ENCODE measurements at regions not wholly inside any gene's neighbourhood (a gene's known extent, or its start where the extent isn't known, plus 50 kb on each side); places are given as distances from the start of the nearest gene placed in this dataset.

DNA sequence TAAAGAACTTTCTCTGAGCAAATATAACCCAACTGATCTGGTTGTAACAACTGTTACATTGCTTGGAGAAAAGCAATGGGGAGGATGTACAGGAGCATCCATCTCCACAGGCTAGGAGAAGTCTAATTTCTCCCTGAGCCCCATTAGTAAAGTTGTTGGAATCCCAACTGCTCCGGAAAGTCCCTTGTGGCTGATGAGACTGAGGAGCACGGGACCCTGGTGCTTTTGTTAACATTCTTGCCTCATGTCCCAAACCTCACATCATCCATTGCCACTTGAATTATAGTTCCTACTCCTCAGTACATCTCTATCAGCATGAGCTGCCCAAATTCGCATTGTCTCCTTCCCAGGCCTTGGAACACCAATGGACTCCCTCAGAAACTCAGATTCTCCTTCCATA lies 260.6 kb upstream of the BMP2 start:
- no peaks in the 10 kb centered on the region for H3K9me3 ChIP-seq
- H2AFZ ChIP-seq (ENCODE audit: low read depth): no peak overlapping the region
- no peak overlapping the region for H3K27ac ChIP-seq (ENCODE audit: low read depth in 2 of 2, low read length in 1 of 2)
- H3F3A ChIP-seq (replicated peaks; ENCODE audit: insufficient read depth): no peaks in the 10 kb centered on the region
- H3K9me2 ChIP-seq: no peaks in the 10 kb centered on the region
- no peak overlapping the region for H3K4me3 ChIP-seq (ENCODE audit: low read depth in 2 of 2, low read length in 1 of 2)
- H3K27me3 ChIP-seq (ENCODE audit: insufficient read depth): no peaks in the 10 kb centered on the region
- H3K79me2 ChIP-seq (ENCODE audit: insufficient read depth): no peaks in the 10 kb centered on the region
- no peak overlapping the region for H3K9ac ChIP-seq
- no peak for DNase-seq
- no peak for TF ChIP-seq CHD2 (IDR thresholded peaks at IDR 0.05; ENCODE audit: low read length, partially characterized antibody)
- no peaks in the 10 kb centered on the region for H3K36me3 ChIP-seq (replicated peaks in 1 of 2; ENCODE audit: control insufficient read depth in 1 of 2, insufficient read depth in 2 of 2, low read length in 1 of 2)
- H4K20me1 ChIP-seq (ENCODE audit: insufficient read depth): no peaks in the 10 kb centered on the region
- no peak overlapping the region for H3K4me2 ChIP-seq
- ChIA-PET CTCF (no interaction called here), POLR2A (no interaction called here)
- WGBS (ENCODE audit: low lambda C conversion rate): 10% methylated on average over 3 of the region's 3 CpGs
- H3K4me1 ChIP-seq (ENCODE audit: control insufficient read depth in 1 of 2, insufficient read depth in 2 of 2, low read depth in 1 of 2, low read length in 1 of 2): no peaks in the 10 kb centered on the region

DNA sequence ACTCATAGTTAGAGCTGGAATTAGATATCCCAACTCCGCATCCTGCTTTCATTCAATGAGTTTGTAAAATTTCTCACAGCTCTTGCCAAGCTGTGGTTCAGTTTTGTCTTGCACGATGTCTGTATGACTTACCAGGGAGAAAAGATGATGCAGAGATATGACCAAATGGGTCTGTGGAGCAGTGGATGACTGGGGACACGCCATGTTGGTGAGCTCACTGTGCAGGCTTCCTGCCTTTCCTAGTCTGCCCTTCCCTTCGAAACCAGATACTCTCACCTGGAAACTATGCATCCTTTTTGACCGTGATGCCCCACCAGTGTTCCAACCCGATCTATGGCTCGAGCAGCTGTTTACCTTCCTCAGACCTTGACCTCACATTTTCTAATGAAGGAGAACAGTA lies 262.7 kb upstream of the BMP2 start:
- no peaks in the 10 kb centered on the region for H3K27me3 ChIP-seq (ENCODE audit: insufficient read depth)
- POLR2A ChIA-PET: no interaction called here
- H3K36me3 ChIP-seq (replicated peaks in 1 of 2; ENCODE audit: control insufficient read depth in 1 of 2, insufficient read depth in 2 of 2, low read length in 1 of 2): no peaks in the 10 kb centered on the region
- no peaks in the 10 kb centered on the region for H3K79me2 ChIP-seq (ENCODE audit: insufficient read depth)
- H4K20me1 ChIP-seq (ENCODE audit: insufficient read depth): no peaks in the 10 kb centered on the region
- no peaks in the 10 kb centered on the region for H3K9me2 ChIP-seq
- CTCF ChIA-PET: no interaction called here
- WGBS (ENCODE audit: low lambda C conversion rate): 15% methylated on average over 7 of the region's 7 CpGs
- H3K9me3 ChIP-seq: no peaks in the 10 kb centered on the region
- no peak overlapping the region for H2AFZ ChIP-seq (ENCODE audit: low read depth)
- no peak for TF ChIP-seq MAX (IDR thresholded peaks at IDR 0.05; ENCODE audit: low read depth)
- TF ChIP-seq SIN3A (IDR thresholded peaks at IDR 0.05; ENCODE audit: borderline replicate concordance, low read depth, low read length): no peak
- no peak for TF ChIP-seq MXI1 (IDR thresholded peaks at IDR 0.05; ENCODE audit: low read depth, low read length)
- TF ChIP-seq SMC3 (IDR thresholded peaks at IDR 0.05; ENCODE audit: low read depth, low read length): no peak
- no peak for TF ChIP-seq POLR2AphosphoS5 (IDR thresholded peaks at IDR 0.05; ENCODE audit: low read depth, low read length)
- DNase-seq: no peak
- no peaks in the 10 kb centered on the region for H3F3A ChIP-seq (replicated peaks; ENCODE audit: insufficient read depth)
- H3K4me2 ChIP-seq: no peak overlapping the region
- no peak overlapping the region for H3K27ac ChIP-seq (ENCODE audit: low read depth in 2 of 2, low read length in 1 of 2)
- no peak overlapping the region for H3K4me3 ChIP-seq (ENCODE audit: low read depth in 2 of 2, low read length in 1 of 2)
- no peaks in the 10 kb centered on the region for H3K4me1 ChIP-seq (ENCODE audit: control insufficient read depth in 1 of 2, insufficient read depth in 2 of 2, low read depth in 1 of 2, low read length in 1 of 2)
- no peak overlapping the region for H3K9ac ChIP-seq

GRCh38 chr20:6504179-6504578 lies 263.3 kb upstream of the BMP2 start:
- Histone ChIP-seq H4K20me1 (ENCODE audit: insufficient read depth) (no peaks in the 10 kb centered on the region), H3K4me2 (no peak overlapping the region), H3K9me2 (no peaks in the 10 kb centered on the region), H3K9me3 (no peaks in the 10 kb centered on the region), H3K27ac (ENCODE audit: low read depth in 2 of 2, low read length in 1 of 2) (no peak overlapping the region), H3K4me1 (ENCODE audit: control insufficient read depth in 1 of 2, insufficient read depth in 2 of 2, low read depth in 1 of 2, low read length in 1 of 2) (no peaks in the 10 kb centered on the region), H3K4me3 (ENCODE audit: low read depth in 2 of 2, low read length in 1 of 2) (no peak overlapping the region), H3K9ac (no peak overlapping the region), H3K79me2 (ENCODE audit: insufficient read depth) (no peaks in the 10 kb centered on the region), H2AFZ (ENCODE audit: low read depth) (no peak overlapping the region), H3F3A (replicated peaks; ENCODE audit: insufficient read depth) (no peaks in the 10 kb centered on the region), H3K36me3 (replicated peaks in 1 of 2; ENCODE audit: control insufficient read depth in 1 of 2, insufficient read depth in 2 of 2, low read length in 1 of 2) (no peaks in the 10 kb centered on the region), H3K27me3 (ENCODE audit: insufficient read depth) (no peaks in the 10 kb centered on the region)
- 6% methylated on average over 2 of the region's 2 CpGs for WGBS (ENCODE audit: low lambda C conversion rate)
- no peak for DNase-seq
- POLR2A ChIA-PET: no interaction called here
- TF ChIP-seq RCOR1 (IDR thresholded peaks at IDR 0.05; ENCODE audit: low read length) (no peak), FOSL2 (IDR thresholded peaks at IDR 0.05; ENCODE audit: borderline replicate concordance, low read depth) (no peak), GATA2 (CRISPR knock-in tag; IDR thresholded peaks at IDR 0.05) (no peak), MXI1 (IDR thresholded peaks at IDR 0.05; ENCODE audit: low read depth, low read length) (no peak), EP300 (IDR thresholded peaks at IDR 0.05; ENCODE audit: borderline replicate concordance in 1 of 2, low read depth in 1 of 2, low read length in 1 of 2) (no peak)
- CTCF ChIA-PET: interaction anchor here (0.7 kb wide), 1 partner anchor 284 kb away, joined by 3 read pairs; no protein-coding TSS in a partner anchor

Measured in SK-N-SH (cell line).